Liver (tissue), 3 donors: ENCODE measurements at regions not wholly inside any gene's neighbourhood (a gene's known extent, or its start where the extent isn't known, plus 50 kb on each side); places are given as distances from the start of the nearest gene placed in this dataset.

Source experiments
- ATF3 ChIP-seq: IDR thresholded peaks from 2 replicates; pipeline ENCODE4 v1.6.1; 2016; ENCODE audit warnings: antibody characterized with exemption
- CTCF ChIP-seq: fragments of 150-350 bp; IDR thresholded peaks from 2 replicates; pipeline ENCODE4 v1.5.1; 2017; ENCODE audit warnings: improper control_type of control experiment, low read depth, low read length; ENCODE audit not compliant: missing input control
- GABPA ChIP-seq, 2 donors: IDR thresholded peaks in 1 of 2; conservative IDR thresholded peaks in 1 of 2; 2 replicates each; pipeline ENCODE4 v1.6.1; 2016; ENCODE audit warnings: antibody characterized with exemption in 2 of 2, mild to moderate bottlenecking in 1 of 2, moderate library complexity in 1 of 2
- HNF4A ChIP-seq, 2 donors: conservative IDR thresholded peaks; 2 replicates each; pipeline ENCODE4 v1.6.1; 2016; ENCODE audit warnings: antibody characterized with exemption in 2 of 2, mild to moderate bottlenecking in 2 of 2
- MAX ChIP-seq: IDR thresholded peaks from 2 replicates; pipeline ENCODE4 v1.6.1; 2016; ENCODE audit warnings: antibody characterized with exemption
- REST ChIP-seq: IDR thresholded peaks from 2 replicates; pipeline ENCODE4 v1.6.1; 2016; ENCODE audit warnings: antibody characterized with exemption, mild to moderate bottlenecking
- TAF1 ChIP-seq: conservative IDR thresholded peaks from 2 replicates; pipeline ENCODE4 v1.6.1; 2016; ENCODE audit warnings: antibody characterized with exemption, mild to moderate bottlenecking
- YY1 ChIP-seq: IDR thresholded peaks from 2 replicates; pipeline ENCODE4 v1.6.1; 2016; ENCODE audit warnings: antibody characterized with exemption, mild to moderate bottlenecking
- ZBTB33 ChIP-seq: IDR thresholded peaks from 2 replicates; pipeline ENCODE4 v1.6.1; 2016; ENCODE audit warnings: antibody characterized with exemption
- donor health status: healthy.
- donor health status: healthy.

GRCh38 chr5:94024101-94024500, 282.7 kb upstream of the POU5F2 start:
- no peak for TF ChIP-seq CTCF
- TF ChIP-seq MAX: no peak
- TF ChIP-seq REST: no peak
- TF ChIP-seq YY1: no peak
- TF ChIP-seq TAF1: no peak
- no peak for TF ChIP-seq ZBTB33
- TF ChIP-seq GABPA (IDR thresholded peaks at IDR 0.05 in 1 of 2, conservative IDR thresholded peaks at IDR 0.05 in 1 of 2): no peak
- TF ChIP-seq HNF4A (conservative IDR thresholded peaks at IDR 0.05): no peak
- no peak for TF ChIP-seq ATF3
